Hepatic stellate cell (primary cell): ENCODE measurements at regions not wholly inside any gene's neighbourhood (a gene's known extent, or its start where the extent isn't known, plus 50 kb on each side); places are given as distances from the start of the nearest gene placed in this dataset.
A peak's percentile ranks its signal among the peaks of the same experiment; 100 is the strongest.
"Not testable (repeated sequence)": the region's sequence is repeated elsewhere in the genome, so short reads cannot be mapped to it uniquely, and the experiment has no call there.

Source experiments
- DNase-seq: peaks from one replicate; pipeline ENCODE4 v3.0.0; 2011; ENCODE audit warnings: low spot score

GRCh38 chr10:124164264-124164663, 70.9 kb upstream of the CHST15 start:
- no peak for DNase-seq

- no peak for DNase-seq
These were observed 69.5 kb upstream of the CHST15 start for GRCh38 chr10:124162774-124163354.

- DNase-seq, result no peak
These were observed 68.7 kb upstream of the CHST15 start for GRCh38 chr10:124162136-124162535.

- no peak for DNase-seq
These were observed 68.2 kb upstream of the CHST15 start for GRCh38 chr10:124161601-124162000.

GRCh38 chr10:124160943-124161582, 67.7 kb upstream of the CHST15 start:
- DNase-seq, result no peak

GRCh38 chr10:124160176-124160575, 66.8 kb upstream of the CHST15 start:
- no peak for DNase-seq

GRCh38 chr10:124159153-124159552, 65.8 kb upstream of the CHST15 start:
- no peak for DNase-seq

GRCh38 chr10:124158592-124158991, 65.2 kb upstream of the CHST15 start:
- DNase-seq, result no peak

GRCh38 chr10:124157271-124157681, 63.9 kb upstream of the CHST15 start:
- DNase-seq, result no peak

GRCh38 chr10:124156524-124157260, 63.3 kb upstream of the CHST15 start:
- no peak for DNase-seq

GRCh38 chr10:124155781-124156435, 62.5 kb upstream of the CHST15 start:
- DNase-seq, result no peak

GRCh38 chr10:124153023-124153826, 59.8 kb upstream of the CHST15 start:
- DNase-seq, result peak; percentile 41

- DNase-seq, result no peak
These were observed 59.0 kb upstream of the CHST15 start for GRCh38 chr10:124152139-124153022.

GRCh38 chr10:124151466-124152095, 58.2 kb upstream of the CHST15 start:
- DNase-seq, result no peak

- no peak for DNase-seq
These were observed 57.5 kb upstream of the CHST15 start for GRCh38 chr10:124150807-124151417.

GRCh38 chr10:124150189-124150806, 56.9 kb upstream of the CHST15 start:
- DNase-seq, result no peak

- DNase-seq, result no peak
These were observed 56.0 kb upstream of the CHST15 start for GRCh38 chr10:124149189-124150042.

- DNase-seq, result not testable (repeated sequence)
These were observed 55.3 kb upstream of the CHST15 start for GRCh38 chr10:124148509-124149188.
